ENCODE measurements at regions not wholly inside any gene's neighbourhood (a gene's known extent, or its start where the extent isn't known, plus 50 kb on each side); places are given as distances from the start of the nearest gene placed in this dataset.

- H3K36me3 ChIP-seq (replicated peaks; ENCODE audit: control insufficient read depth, insufficient read depth, low read length), result no peaks in the 10 kb centered on the region
- H3K27me3 ChIP-seq (ENCODE audit: control insufficient read depth, insufficient read depth, low read length), result no peaks in the 10 kb centered on the region
- no peak overlapping the region for H3K4me3 ChIP-seq (ENCODE audit: insufficient read depth, low read depth, low read length)
- DNase-seq, result no peak
These were observed 418.1 kb upstream of the KLF4 start for GRCh38 chr9:107907715-107908114.

GRCh38 chr9:107907255-107907654 is 417.7 kb upstream of the KLF4 start:
- Histone ChIP-seq H3K4me3 (ENCODE audit: insufficient read depth, low read depth, low read length) (no peak overlapping the region), H3K27me3 (ENCODE audit: control insufficient read depth, insufficient read depth, low read length) (no peaks in the 10 kb centered on the region), H3K36me3 (replicated peaks; ENCODE audit: control insufficient read depth, insufficient read depth, low read length) (no peaks in the 10 kb centered on the region)
- no peak for DNase-seq

GRCh38 chr9:107906074-107906473 is 416.5 kb upstream of the KLF4 start:
- H3K4me3 ChIP-seq (ENCODE audit: insufficient read depth, low read depth, low read length), result no peak overlapping the region
- no peaks in the 10 kb centered on the region for H3K36me3 ChIP-seq (replicated peaks; ENCODE audit: control insufficient read depth, insufficient read depth, low read length)
- H3K27me3 ChIP-seq (ENCODE audit: control insufficient read depth, insufficient read depth, low read length), result no peaks in the 10 kb centered on the region
- DNase-seq, result no peak

- H3K27me3 ChIP-seq (ENCODE audit: control insufficient read depth, insufficient read depth, low read length), result no peaks in the 10 kb centered on the region
- no peak for DNase-seq
- no peaks in the 10 kb centered on the region for H3K36me3 ChIP-seq (replicated peaks; ENCODE audit: control insufficient read depth, insufficient read depth, low read length)
- H3K4me3 ChIP-seq (ENCODE audit: insufficient read depth, low read depth, low read length), result no peak overlapping the region
These were observed 415.9 kb upstream of the KLF4 start for GRCh38 chr9:107905308-107906020.

- Histone ChIP-seq H3K4me3 (ENCODE audit: insufficient read depth, low read depth, low read length) (no peak overlapping the region), H3K27me3 (ENCODE audit: control insufficient read depth, insufficient read depth, low read length) (no peaks in the 10 kb centered on the region), H3K36me3 (replicated peaks; ENCODE audit: control insufficient read depth, insufficient read depth, low read length) (no peaks in the 10 kb centered on the region)
- no peak for DNase-seq
These were observed 410.4 kb upstream of the KLF4 start for GRCh38 chr9:107899961-107900330.

GRCh38 chr9:107898761-107899160 is 409.2 kb upstream of the KLF4 start:
- Histone ChIP-seq H3K36me3 (replicated peaks; ENCODE audit: control insufficient read depth, insufficient read depth, low read length) (no peaks in the 10 kb centered on the region), H3K27me3 (ENCODE audit: control insufficient read depth, insufficient read depth, low read length) (no peaks in the 10 kb centered on the region), H3K4me3 (ENCODE audit: insufficient read depth, low read depth, low read length) (no peak overlapping the region)
- DNase-seq, result no peak

- no peak overlapping the region for H3K4me3 ChIP-seq (ENCODE audit: insufficient read depth, low read depth, low read length)
- no peak for DNase-seq
- no peaks in the 10 kb centered on the region for H3K27me3 ChIP-seq (ENCODE audit: control insufficient read depth, insufficient read depth, low read length)
- no peaks in the 10 kb centered on the region for H3K36me3 ChIP-seq (replicated peaks; ENCODE audit: control insufficient read depth, insufficient read depth, low read length)
These were observed 407.0 kb upstream of the KLF4 start for GRCh38 chr9:107896544-107896943.

- DNase-seq, result no peak
- Histone ChIP-seq H3K36me3 (replicated peaks; ENCODE audit: control insufficient read depth, insufficient read depth, low read length) (no peaks in the 10 kb centered on the region), H3K27me3 (ENCODE audit: control insufficient read depth, insufficient read depth, low read length) (no peaks in the 10 kb centered on the region), H3K4me3 (ENCODE audit: insufficient read depth, low read depth, low read length) (no peak overlapping the region)
These were observed 406.0 kb upstream of the KLF4 start for GRCh38 chr9:107895501-107896001.

GRCh38 chr9:107894572-107895261 is 405.1 kb upstream of the KLF4 start:
- no peaks in the 10 kb centered on the region for H3K36me3 ChIP-seq (replicated peaks; ENCODE audit: control insufficient read depth, insufficient read depth, low read length)
- no peaks in the 10 kb centered on the region for H3K27me3 ChIP-seq (ENCODE audit: control insufficient read depth, insufficient read depth, low read length)
- DNase-seq, result no peak
- H3K4me3 ChIP-seq (ENCODE audit: insufficient read depth, low read depth, low read length), result no peak overlapping the region

- H3K27me3 ChIP-seq (ENCODE audit: control insufficient read depth, insufficient read depth, low read length), result no peaks in the 10 kb centered on the region
- no peak overlapping the region for H3K4me3 ChIP-seq (ENCODE audit: insufficient read depth, low read depth, low read length)
- H3K36me3 ChIP-seq (replicated peaks; ENCODE audit: control insufficient read depth, insufficient read depth, low read length), result no peaks in the 10 kb centered on the region
- DNase-seq, result no peak
These were observed 401.4 kb upstream of the KLF4 start for GRCh38 chr9:107890921-107891465.

- H3K4me3 ChIP-seq (ENCODE audit: insufficient read depth, low read depth, low read length), result no peak overlapping the region
- H3K36me3 ChIP-seq (replicated peaks; ENCODE audit: control insufficient read depth, insufficient read depth, low read length), result no peaks in the 10 kb centered on the region
- DNase-seq, result no peak
- no peaks in the 10 kb centered on the region for H3K27me3 ChIP-seq (ENCODE audit: control insufficient read depth, insufficient read depth, low read length)
These were observed 399.2 kb upstream of the KLF4 start for GRCh38 chr9:107888773-107889227.

- Histone ChIP-seq H3K27me3 (ENCODE audit: control insufficient read depth, insufficient read depth, low read length) (no peaks in the 10 kb centered on the region), H3K36me3 (replicated peaks; ENCODE audit: control insufficient read depth, insufficient read depth, low read length) (no peaks in the 10 kb centered on the region), H3K4me3 (ENCODE audit: insufficient read depth, low read depth, low read length) (no peak overlapping the region)
- no peak for DNase-seq
These were observed 397.3 kb upstream of the KLF4 start for GRCh38 chr9:107886826-107887225.

GRCh38 chr9:107883496-107884124 is 394.0 kb upstream of the KLF4 start:
- Histone ChIP-seq H3K36me3 (replicated peaks; ENCODE audit: control insufficient read depth, insufficient read depth, low read length) (no peaks in the 10 kb centered on the region), H3K27me3 (ENCODE audit: control insufficient read depth, insufficient read depth, low read length) (no peaks in the 10 kb centered on the region), H3K4me3 (ENCODE audit: insufficient read depth, low read depth, low read length) (no peak overlapping the region)
- no peak for DNase-seq

- H3K36me3 ChIP-seq (replicated peaks; ENCODE audit: control insufficient read depth, insufficient read depth, low read length), result no peaks in the 10 kb centered on the region
- no peak for DNase-seq
- H3K27me3 ChIP-seq (ENCODE audit: control insufficient read depth, insufficient read depth, low read length), result no peaks in the 10 kb centered on the region
- no peak overlapping the region for H3K4me3 ChIP-seq (ENCODE audit: insufficient read depth, low read depth, low read length)
These were observed 392.2 kb upstream of the KLF4 start for GRCh38 chr9:107881626-107882300.
